HG03025 (cell line): ENCODE measurements at regions not wholly inside any gene's neighbourhood (a gene's known extent, or its start where the extent isn't known, plus 50 kb on each side); places are given as distances from the start of the nearest gene placed in this dataset.

Source experiments
- ATAC-seq: cut with Tn5 transposase; IDR thresholded peaks from one replicate; pipeline ENCODE4 v1.9.1; 2021; ENCODE audit warnings: mild to moderate bottlenecking, moderate library complexity; ENCODE audit not compliant: unreplicated experiment, low FRiP score

GRCh38 chrX:42627891-42628290 lies 150.1 kb downstream of the PPP1R2C start:
- ATAC-seq = no peak

GRCh38 chrX:42624524-42624923 lies 153.4 kb downstream of the PPP1R2C start:
- no peak for ATAC-seq

GRCh38 chrX:42619068-42619467 lies 158.9 kb downstream of the PPP1R2C start:
- ATAC-seq = no peak

GRCh38 chrX:42616981-42617380 lies 161.0 kb downstream of the PPP1R2C start:
- peak; percentile 55 for ATAC-seq

GRCh38 chrX:42615161-42615563 lies 162.8 kb downstream of the PPP1R2C start:
- ATAC-seq = no peak

GRCh38 chrX:42606591-42606990 lies 171.4 kb downstream of the PPP1R2C start:
- no peak for ATAC-seq

GRCh38 chrX:42604302-42604701 lies 173.7 kb downstream of the PPP1R2C start:
- ATAC-seq = no peak

- no peak for ATAC-seq
Observed at GRCh38 chrX:42603016-42603415, 174.9 kb downstream of the PPP1R2C start.

GRCh38 chrX:42602566-42602965 lies 175.4 kb downstream of the PPP1R2C start:
- no peak for ATAC-seq

- no peak for ATAC-seq
Observed at GRCh38 chrX:42602136-42602535, 175.8 kb downstream of the PPP1R2C start.

- ATAC-seq = no peak
Observed at GRCh38 chrX:42597481-42597880, 180.5 kb downstream of the PPP1R2C start.

- no peak for ATAC-seq
Observed at GRCh38 chrX:42585842-42586621, 191.9 kb downstream of the PPP1R2C start.

GRCh38 chrX:42577936-42578470 lies 200.0 kb downstream of the PPP1R2C start:
- ATAC-seq = no peak

- no peak for ATAC-seq
Observed at GRCh38 chrX:42567268-42567667, 210.7 kb downstream of the PPP1R2C start.

GRCh38 chrX:42565739-42566138 lies 212.2 kb downstream of the PPP1R2C start:
- no peak for ATAC-seq

- ATAC-seq = no peak
Observed at GRCh38 chrX:42546800-42547199, 231.2 kb downstream of the PPP1R2C start.

- no peak for ATAC-seq
Observed at GRCh38 chrX:42544883-42545282, 233.1 kb downstream of the PPP1R2C start.

- no peak for ATAC-seq
Observed at GRCh38 chrX:42541554-42541953, 236.4 kb downstream of the PPP1R2C start.

- no peak for ATAC-seq
Observed at GRCh38 chrX:42540146-42540545, 237.8 kb downstream of the PPP1R2C start.

GRCh38 chrX:42538405-42538804 lies 239.6 kb downstream of the PPP1R2C start:
- ATAC-seq = no peak

- ATAC-seq = no peak
Observed at GRCh38 chrX:42536286-42536685, 241.7 kb downstream of the PPP1R2C start.

- no peak for ATAC-seq
Observed at GRCh38 chrX:42535233-42535632, 242.7 kb downstream of the PPP1R2C start.
